ENCODE measurements at regions not wholly inside any gene's neighbourhood (a gene's known extent, or its start where the extent isn't known, plus 50 kb on each side); places are given as distances from the start of the nearest gene placed in this dataset.

GRCh38 chr13:22862478-22862877 is 318.3 kb upstream of the SGCG start:
- TF ChIP-seq FOXP2 (optimal IDR thresholded peaks at IDR 0.05; ENCODE audit: borderline replicate concordance, extremely low read depth, extremely low read length, insufficient read depth) (no peak), POLR2AphosphoS5 (IDR thresholded peaks at IDR 0.05; ENCODE audit: low read depth, low read length) (no peak)
- TF ChIP-seq, protein P1, sequence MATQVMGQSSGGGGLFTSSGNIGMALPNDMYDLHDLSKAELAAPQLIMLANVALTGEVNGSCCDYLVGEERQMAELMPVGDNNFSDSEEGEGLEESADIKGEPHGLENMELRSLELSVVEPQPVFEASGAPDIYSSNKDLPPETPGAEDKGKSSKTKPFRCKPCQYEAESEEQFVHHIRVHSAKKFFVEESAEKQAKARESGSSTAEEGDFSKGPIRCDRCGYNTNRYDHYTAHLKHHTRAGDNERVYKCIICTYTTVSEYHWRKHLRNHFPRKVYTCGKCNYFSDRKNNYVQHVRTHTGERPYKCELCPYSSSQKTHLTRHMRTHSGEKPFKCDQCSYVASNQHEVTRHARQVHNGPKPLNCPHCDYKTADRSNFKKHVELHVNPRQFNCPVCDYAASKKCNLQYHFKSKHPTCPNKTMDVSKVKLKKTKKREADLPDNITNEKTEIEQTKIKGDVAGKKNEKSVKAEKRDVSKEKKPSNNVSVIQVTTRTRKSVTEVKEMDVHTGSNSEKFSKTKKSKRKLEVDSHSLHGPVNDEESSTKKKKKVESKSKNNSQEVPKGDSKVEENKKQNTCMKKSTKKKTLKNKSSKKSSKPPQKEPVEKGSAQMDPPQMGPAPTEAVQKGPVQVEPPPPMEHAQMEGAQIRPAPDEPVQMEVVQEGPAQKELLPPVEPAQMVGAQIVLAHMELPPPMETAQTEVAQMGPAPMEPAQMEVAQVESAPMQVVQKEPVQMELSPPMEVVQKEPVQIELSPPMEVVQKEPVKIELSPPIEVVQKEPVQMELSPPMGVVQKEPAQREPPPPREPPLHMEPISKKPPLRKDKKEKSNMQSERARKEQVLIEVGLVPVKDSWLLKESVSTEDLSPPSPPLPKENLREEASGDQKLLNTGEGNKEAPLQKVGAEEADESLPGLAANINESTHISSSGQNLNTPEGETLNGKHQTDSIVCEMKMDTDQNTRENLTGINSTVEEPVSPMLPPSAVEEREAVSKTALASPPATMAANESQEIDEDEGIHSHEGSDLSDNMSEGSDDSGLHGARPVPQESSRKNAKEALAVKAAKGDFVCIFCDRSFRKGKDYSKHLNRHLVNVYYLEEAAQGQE (IDR thresholded peaks at IDR 0.05; ENCODE audit: insufficient read depth in 1 of 2, low read depth in 2 of 2, low read length in 2 of 2), result no peak

- TF ChIP-seq POLR2AphosphoS5 (IDR thresholded peaks at IDR 0.05; ENCODE audit: low read depth, low read length), result no peak
- no peak for TF ChIP-seq TAF1 (IDR thresholded peaks at IDR 0.05; ENCODE audit: borderline replicate concordance, insufficient read depth, low read length)
- TF ChIP-seq, protein P1 (IDR thresholded peaks at IDR 0.05; ENCODE audit: insufficient read depth in 1 of 2, low read depth in 2 of 2, low read length in 2 of 2), result no peak
- TF ChIP-seq SIN3A (IDR thresholded peaks at IDR 0.05; ENCODE audit: borderline replicate concordance, insufficient read depth, low read length), result no peak
- no peak for TF ChIP-seq FOXP2 (optimal IDR thresholded peaks at IDR 0.05; ENCODE audit: borderline replicate concordance, extremely low read depth, extremely low read length, insufficient read depth)
These were observed 314.6 kb upstream of the SGCG start for GRCh38 chr13:22866221-22866620.

- no peak for TF ChIP-seq FOXP2 (optimal IDR thresholded peaks at IDR 0.05; ENCODE audit: borderline replicate concordance, extremely low read depth, extremely low read length, insufficient read depth)
- TF ChIP-seq SIN3A (IDR thresholded peaks at IDR 0.05; ENCODE audit: borderline replicate concordance, insufficient read depth, low read length), result no peak
- TF ChIP-seq TAF1 (IDR thresholded peaks at IDR 0.05; ENCODE audit: borderline replicate concordance, insufficient read depth, low read length), result no peak
- no peak for TF ChIP-seq POLR2AphosphoS5 (IDR thresholded peaks at IDR 0.05; ENCODE audit: low read depth, low read length)
- TF ChIP-seq, protein P1 (IDR thresholded peaks at IDR 0.05; ENCODE audit: insufficient read depth in 1 of 2, low read depth in 2 of 2, low read length in 2 of 2), result no peak
These were observed 309.5 kb upstream of the SGCG start for GRCh38 chr13:22871231-22871630.

DNA sequence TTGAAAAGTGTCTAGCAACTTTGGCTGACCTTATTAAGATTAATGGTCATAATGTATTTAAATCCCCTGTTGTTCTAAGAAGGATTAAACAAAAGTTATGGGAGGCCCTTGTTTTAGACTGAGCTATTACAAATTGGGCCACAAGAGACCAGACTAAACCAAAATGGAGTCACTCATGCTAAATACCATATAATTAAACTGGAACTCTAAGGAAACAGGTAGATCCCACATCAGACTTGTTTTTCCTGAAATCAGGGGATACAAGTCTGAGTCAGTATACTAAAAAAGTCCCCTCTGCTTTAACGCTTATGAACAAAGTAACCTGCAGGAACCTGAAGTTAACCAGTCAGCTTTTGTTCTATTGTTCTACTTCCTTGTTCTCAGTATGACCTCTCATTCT is 305.9 kb upstream of the SGCG start:
- TF ChIP-seq POLR2AphosphoS5 (IDR thresholded peaks at IDR 0.05; ENCODE audit: low read depth, low read length), result no peak
- no peak for TF ChIP-seq TAF1 (IDR thresholded peaks at IDR 0.05; ENCODE audit: borderline replicate concordance, insufficient read depth, low read length)
- no peak for TF ChIP-seq SIN3A (IDR thresholded peaks at IDR 0.05; ENCODE audit: borderline replicate concordance, insufficient read depth, low read length)
- TF ChIP-seq, protein P1 (IDR thresholded peaks at IDR 0.05; ENCODE audit: insufficient read depth in 1 of 2, low read depth in 2 of 2, low read length in 2 of 2), result no peak
- no peak for TF ChIP-seq FOXP2 (optimal IDR thresholded peaks at IDR 0.05; ENCODE audit: borderline replicate concordance, extremely low read depth, extremely low read length, insufficient read depth)

DNA sequence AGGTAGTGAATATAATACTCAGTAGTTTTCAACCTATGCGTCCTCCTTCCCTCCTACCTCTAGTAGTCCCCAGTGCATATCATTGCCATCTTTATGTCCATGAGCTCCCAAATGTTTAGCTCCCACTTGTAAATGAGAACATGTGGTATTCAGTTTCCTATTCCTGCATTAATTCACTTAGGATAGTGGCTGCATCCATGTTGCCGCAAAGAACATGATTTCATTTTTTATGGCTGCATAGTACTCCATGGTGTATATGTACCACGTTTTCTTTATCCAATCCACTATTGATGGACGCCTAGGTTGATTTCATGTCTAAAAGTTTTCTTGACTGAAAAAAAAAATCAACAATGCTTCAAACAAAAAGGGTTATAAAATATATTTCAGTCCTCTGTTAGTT is 303.4 kb upstream of the SGCG start:
- TF ChIP-seq TAF1 (IDR thresholded peaks at IDR 0.05; ENCODE audit: borderline replicate concordance, insufficient read depth, low read length), result no peak
- TF ChIP-seq FOXP2 (optimal IDR thresholded peaks at IDR 0.05; ENCODE audit: borderline replicate concordance, extremely low read depth, extremely low read length, insufficient read depth), result no peak
- TF ChIP-seq, protein P1 (IDR thresholded peaks at IDR 0.05; ENCODE audit: insufficient read depth in 1 of 2, low read depth in 2 of 2, low read length in 2 of 2), result no peak
- no peak for TF ChIP-seq SIN3A (IDR thresholded peaks at IDR 0.05; ENCODE audit: borderline replicate concordance, insufficient read depth, low read length)
- no peak for TF ChIP-seq POLR2AphosphoS5 (IDR thresholded peaks at IDR 0.05; ENCODE audit: low read depth, low read length)
